Neural cell (in vitro differentiated cells): ENCODE measurements at regions not wholly inside any gene's neighbourhood (a gene's known extent, or its start where the extent isn't known, plus 50 kb on each side); places are given as distances from the start of the nearest gene placed in this dataset.

Experiments
- H2AFZ ChIP-seq: fragments of 200-600, 300-800 bp; sonication (generic), shearing (Covaris generic); 2 replicates; pipeline ENCODE4 v1.6.0; 2014; ENCODE audit warnings: low read depth, mild to moderate bottlenecking, antibody characterized with exemption, low read length, moderate library complexity
- H3F3A ChIP-seq: fragments of 200-600 bp; shearing (Covaris generic); 2 replicates; pipeline ENCODE4 v1.6.1; 2016; ENCODE audit warnings: mild to moderate bottlenecking, moderate library complexity, mixed read lengths, antibody characterized with exemption, low read length; ENCODE audit not compliant: insufficient read depth, poor library complexity, severe bottlenecking
- H3K27ac ChIP-seq: fragments of 200-600, 300-800 bp; sonication (generic), shearing (Covaris generic); 2 replicates; pipeline ENCODE4 v1.5.1; 2014; ENCODE audit warnings: mild to moderate bottlenecking, low read length, moderate library complexity
- H3K27me3 ChIP-seq: fragments of 300-800, 200-600 bp; sonication (generic), shearing (Covaris generic); 2 replicates; pipeline ENCODE4 v1.6.0; 2014; ENCODE audit warnings: mild to moderate bottlenecking, low read depth, low read length, moderate library complexity; ENCODE audit not compliant: insufficient read depth
- H3K36me3 ChIP-seq: fragments of 300-800, 200-600 bp; sonication (generic), shearing (Covaris generic); 2 replicates; pipeline ENCODE4 v1.5.1; 2014; ENCODE audit warnings: mild to moderate bottlenecking, antibody characterized with exemption, low read length, moderate library complexity; ENCODE audit not compliant: insufficient read depth
- H3K4me2 ChIP-seq: fragments of 300-800, 200-600 bp; sonication (generic), shearing (Covaris generic); 2 replicates; pipeline ENCODE4 v1.6.0; 2014; ENCODE audit warnings: mild to moderate bottlenecking, low read length
- H3K4me3 ChIP-seq: fragments of 300-800, 200-600 bp; sonication (generic), shearing (Covaris generic); 2 replicates; pipeline ENCODE4 v1.5.1; 2014; ENCODE audit warnings: mild to moderate bottlenecking, low read length, moderate library complexity
- H3K79me2 ChIP-seq: fragments of 200-600 bp; shearing (Covaris generic); replicated peaks from 2 replicates; pipeline ENCODE4 v1.6.0; 2014; ENCODE audit warnings: mild to moderate bottlenecking, low read length, moderate library complexity; ENCODE audit not compliant: insufficient read depth
- H3K9ac ChIP-seq: fragments of 300-800, 200-600 bp; sonication (generic), shearing (Covaris generic); 2 replicates; pipeline ENCODE4 v1.6.1; 2016; ENCODE audit warnings: mild to moderate bottlenecking, low read length, mixed read lengths
- H3K9me2 ChIP-seq: fragments of 200-600 bp; shearing (Covaris generic); 2 replicates; pipeline ENCODE4 v1.6.1; 2016; ENCODE audit warnings: mild to moderate bottlenecking, low read length, mixed read lengths; ENCODE audit not compliant: insufficient read depth
- H3K9me3 ChIP-seq: fragments of 200-600, 300-800 bp; sonication (generic), shearing (Covaris generic); 2 replicates; pipeline ENCODE4 v1.6.1; 2016; ENCODE audit warnings: mild to moderate bottlenecking, mixed run types, low read length, moderate library complexity, mixed read lengths
- H4K20me1 ChIP-seq: fragments of 200-600 bp; shearing (Covaris generic); 2 replicates; pipeline ENCODE4 v1.6.1; 2016; ENCODE audit warnings: mild to moderate bottlenecking, mixed run types; ENCODE audit not compliant: insufficient read depth
- CTCF ChIP-seq: fragments of 450-650 bp; IDR thresholded peaks from 2 replicates; pipeline ENCODE4 v1.5.1; 2014; ENCODE audit warnings: antibody characterized with exemption, mild to moderate bottlenecking, moderate library complexity; ENCODE audit not compliant: poor library complexity, severe bottlenecking
- EP300 ChIP-seq: fragments of 450-650 bp; conservative IDR thresholded peaks from 2 replicates; pipeline ENCODE4 v1.6.1; 2014; ENCODE audit warnings: antibody characterized with exemption, mild to moderate bottlenecking, moderate library complexity; ENCODE audit not compliant: poor library complexity, severe bottlenecking
- EZH2 ChIP-seq: fragments of 200-600, 300-800 bp; shearing (Covaris generic), sonication (generic); IDR thresholded peaks from 2 replicates; pipeline ENCODE4 v1.6.1; 2014; ENCODE audit warnings: antibody characterized with exemption, low read length, borderline replicate concordance, mild to moderate bottlenecking; ENCODE audit not compliant: insufficient read depth, poor library complexity, severe bottlenecking
- MXI1 ChIP-seq: fragments of 450-650 bp; conservative IDR thresholded peaks from 2 replicates; pipeline ENCODE4 v1.6.1; 2014; ENCODE audit warnings: antibody characterized with exemption, mild to moderate bottlenecking; ENCODE audit not compliant: poor library complexity, severe bottlenecking
- POLR2AphosphoS5 ChIP-seq: IDR thresholded peaks from 2 replicates; pipeline ENCODE4 v1.6.1; 2012
- RAD21 ChIP-seq: fragments of 450-650 bp; conservative IDR thresholded peaks from 2 replicates; pipeline ENCODE4 v1.6.1; 2014; ENCODE audit warnings: antibody characterized with exemption, mild to moderate bottlenecking, moderate library complexity
- REST ChIP-seq: IDR thresholded peaks from 2 replicates; pipeline ENCODE4 v1.6.1; 2012; ENCODE audit warnings: borderline replicate concordance
- SMC3 ChIP-seq: fragments of 450-650 bp; conservative IDR thresholded peaks from 2 replicates; pipeline ENCODE4 v1.6.1; 2014; ENCODE audit warnings: antibody characterized with exemption, mild to moderate bottlenecking, moderate library complexity; ENCODE audit not compliant: poor library complexity
- TAF1 ChIP-seq: IDR thresholded peaks from 2 replicates; pipeline ENCODE4 v1.6.1; 2012; ENCODE audit warnings: low read depth

GRCh38 chr14:38593476-38593875, 337.6 kb upstream of the CLEC14A start:
- TF ChIP-seq TAF1 (no peak), EZH2 (no peak), MXI1 (no peak), REST (no peak), RAD21 (no peak), SMC3 (no peak), CTCF (no peak), POLR2AphosphoS5 (no peak), EP300 (no peak)
- Histone ChIP-seq H4K20me1 (no peaks in the 10 kb centered on the region), H3K9me2 (no peaks in the 10 kb centered on the region), H3K9ac (no peak overlapping the region), H3K27ac (no peak overlapping the region), H3K27me3 (no peaks in the 10 kb centered on the region), H3K9me3 (no peaks in the 10 kb centered on the region), H3F3A (no peaks in the 10 kb centered on the region), H3K4me2 (no peak overlapping the region), H3K4me3 (no peak overlapping the region), H2AFZ (no peak overlapping the region), H3K36me3 (no peaks in the 10 kb centered on the region), H3K79me2 (no peaks in the 10 kb centered on the region)

DNA sequence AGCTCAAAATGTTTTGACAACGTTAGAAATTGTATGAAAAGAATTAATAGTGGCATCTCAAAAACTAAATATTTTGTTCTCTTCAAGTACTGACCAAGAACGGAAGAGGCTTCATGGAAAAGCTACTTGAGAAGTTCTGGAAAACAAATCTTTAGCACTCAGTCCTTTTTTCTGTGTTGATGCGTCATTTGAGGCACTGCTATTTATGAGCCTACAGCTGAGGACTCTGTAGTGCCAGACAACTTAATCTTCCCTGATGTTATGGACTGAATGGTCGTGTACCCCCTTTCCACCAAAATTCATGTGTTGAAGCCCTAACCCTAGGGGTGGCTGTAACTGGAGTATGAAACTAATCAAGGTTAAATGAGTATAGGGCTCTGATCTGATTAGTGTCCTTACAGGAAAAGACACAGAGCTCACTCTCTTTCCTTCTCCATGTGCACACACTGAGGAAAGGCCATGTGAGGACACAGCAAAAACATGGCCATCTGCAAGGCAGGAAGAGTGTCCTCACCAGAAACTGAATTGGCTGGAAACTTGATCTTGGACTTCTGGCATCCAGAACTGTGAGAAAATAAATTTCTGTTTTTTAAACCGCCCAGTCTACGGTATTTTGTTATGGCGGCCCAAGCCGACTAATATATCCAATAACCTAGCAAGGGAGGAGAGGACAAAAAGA, 337.0 kb upstream of the CLEC14A start:
- no peak overlapping the region for H3K4me2 ChIP-seq

More for the DNA sequence above, 337.0 kb upstream of the CLEC14A start:
- Histone ChIP-seq H2AFZ (no peak overlapping the region), H3F3A (no peaks in the 10 kb centered on the region), H3K9ac (no peak overlapping the region), H3K9me3 (no peaks in the 10 kb centered on the region), H3K27ac (no peak overlapping the region), H3K4me3 (no peak overlapping the region), H4K20me1 (no peaks in the 10 kb centered on the region), H3K9me2 (no peaks in the 10 kb centered on the region), H3K79me2 (no peaks in the 10 kb centered on the region), H3K36me3 (no peaks in the 10 kb centered on the region), H3K27me3 (no peaks in the 10 kb centered on the region)
- TF ChIP-seq RAD21 = no peak
- TF ChIP-seq MXI1 = no peak
- TF ChIP-seq CTCF = no peak
- TF ChIP-seq SMC3 = no peak
- TF ChIP-seq EZH2 = no peak
- TF ChIP-seq REST = no peak
- TF ChIP-seq TAF1 = no peak
